Fibroblast of upper back skin (primary cell): ENCODE measurements at regions not wholly inside any gene's neighbourhood (a gene's known extent, or its start where the extent isn't known, plus 50 kb on each side); places are given as distances from the start of the nearest gene placed in this dataset.
A peak's percentile ranks its signal among the peaks of the same experiment; 100 is the strongest.
"Not testable (repeated sequence)": the region's sequence is repeated elsewhere in the genome, so short reads cannot be mapped to it uniquely, and the experiment has no call there.

ENCODE experiments used
- DNase-seq: peaks from one replicate; pipeline ENCODE4 v3.0.0-alpha.2; 2013

DNA sequence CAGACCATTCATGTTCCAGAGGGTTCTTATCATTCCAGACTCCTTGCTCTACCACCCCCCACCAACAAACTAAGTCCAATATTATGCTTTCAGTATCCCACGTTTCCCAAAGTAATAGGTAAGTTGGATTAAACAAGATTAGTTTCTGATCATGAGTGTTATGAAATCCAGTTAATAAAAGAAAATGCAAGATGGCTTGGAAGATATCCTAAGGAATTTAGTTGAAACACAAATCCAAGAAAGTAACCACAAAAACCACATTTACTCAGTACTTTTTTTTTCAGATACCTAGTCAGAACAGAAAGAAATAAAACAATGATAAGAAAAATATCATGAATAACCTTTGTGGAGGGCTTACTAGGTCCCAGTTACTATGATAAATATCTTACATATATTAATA, 119.4 kb upstream of the MIR17HG start:
- no peak for DNase-seq

DNA sequence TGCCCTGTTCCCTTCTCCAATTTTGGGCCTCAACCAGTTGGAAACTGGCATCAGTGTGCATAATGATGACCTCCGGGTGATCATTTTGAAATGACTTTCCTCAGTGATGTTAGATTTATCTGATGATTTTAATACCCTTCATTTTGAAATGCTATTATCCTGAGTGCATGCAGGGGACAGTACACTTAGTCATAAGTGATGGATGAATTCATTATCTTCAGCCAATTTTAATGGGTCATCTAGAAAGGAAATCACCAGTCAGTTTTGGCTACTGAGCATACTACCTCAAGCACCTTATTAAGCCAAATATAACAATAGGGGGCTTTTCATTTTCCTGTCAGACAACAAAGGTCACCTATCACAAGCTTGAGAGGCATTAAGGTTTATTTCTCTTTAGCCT, 118.5 kb upstream of the MIR17HG start:
- no peak for DNase-seq

DNA sequence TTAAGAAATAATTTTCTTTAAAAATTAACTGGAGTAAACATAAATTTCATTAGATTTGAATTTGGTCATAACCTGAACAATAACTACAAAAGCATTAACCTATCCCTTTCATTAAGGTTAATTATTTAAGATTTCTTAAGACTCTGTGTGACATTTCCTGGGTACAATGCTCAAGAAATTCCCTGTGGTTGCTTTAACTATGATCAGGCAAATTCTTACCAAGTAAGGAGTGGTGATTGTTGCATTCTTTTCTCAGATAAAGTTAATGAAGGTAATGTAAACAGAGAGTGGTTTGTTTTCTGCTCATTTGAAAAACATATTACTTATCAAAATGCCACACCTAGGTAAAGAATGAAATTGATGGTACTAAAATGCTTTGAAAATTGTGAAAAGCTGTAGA, 114.8 kb upstream of the MIR17HG start:
- no peak for DNase-seq

DNA sequence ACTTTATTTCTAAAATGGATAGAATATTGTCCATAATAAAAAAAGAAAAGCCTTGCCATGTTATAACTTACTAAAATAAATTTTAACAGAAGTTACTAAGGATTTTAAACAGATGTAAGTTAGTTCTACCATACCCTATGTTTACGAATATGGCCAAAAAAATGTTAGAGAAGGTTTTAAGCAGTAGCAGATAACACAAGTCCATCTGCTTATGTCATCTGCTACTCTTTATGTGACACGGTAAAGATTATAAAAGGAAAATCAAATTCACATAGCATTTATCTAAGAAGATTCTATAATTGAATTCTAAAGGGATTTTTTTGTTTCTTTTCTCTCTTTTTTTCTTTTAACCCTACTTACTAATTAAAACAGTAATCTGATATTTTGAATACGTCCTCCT, 114.2 kb upstream of the MIR17HG start:
- no peak for DNase-seq

DNA sequence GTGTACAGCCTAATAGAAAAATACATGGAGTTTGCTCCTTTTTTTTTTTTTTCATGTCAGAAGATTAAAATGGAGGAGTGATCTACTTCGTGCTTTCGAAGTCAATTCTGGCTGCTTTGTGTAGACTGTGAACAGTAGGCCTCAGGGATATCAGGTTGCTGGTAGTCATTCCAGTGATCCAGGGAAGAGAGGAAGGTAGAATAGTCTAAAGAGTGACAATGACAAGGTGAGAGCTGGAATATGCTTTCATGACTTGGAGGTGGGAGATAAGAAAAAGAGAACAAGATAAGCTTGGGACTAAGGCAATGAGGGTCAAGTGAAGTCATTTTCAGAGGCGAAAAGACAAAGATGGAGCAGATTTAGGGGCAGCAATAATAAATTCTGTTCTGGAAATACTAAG, 111.3 kb upstream of the MIR17HG start:
- no peak for DNase-seq

DNA sequence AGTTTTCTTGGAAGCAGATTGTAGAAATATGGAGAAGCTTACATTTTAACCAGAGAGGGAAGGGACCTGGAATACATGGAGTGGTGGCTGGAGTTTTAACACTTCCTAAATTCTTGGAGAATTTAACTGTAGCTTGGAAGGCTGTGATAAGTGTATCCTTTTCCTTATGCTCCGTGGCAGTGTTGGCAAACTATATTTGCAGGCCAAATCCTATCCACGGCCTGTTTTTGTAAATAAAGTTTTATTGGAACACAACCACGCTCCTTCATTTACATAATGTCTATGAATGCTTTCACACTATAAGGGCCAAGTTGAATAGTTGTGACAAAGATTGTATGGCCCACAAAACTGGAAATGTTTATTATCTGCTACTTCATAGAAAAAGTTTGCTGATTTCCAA, 110.6 kb upstream of the MIR17HG start:
- no peak for DNase-seq

GRCh38 chr13:91238036-91238435, 109.5 kb upstream of the MIR17HG start:
- no peak for DNase-seq

DNA sequence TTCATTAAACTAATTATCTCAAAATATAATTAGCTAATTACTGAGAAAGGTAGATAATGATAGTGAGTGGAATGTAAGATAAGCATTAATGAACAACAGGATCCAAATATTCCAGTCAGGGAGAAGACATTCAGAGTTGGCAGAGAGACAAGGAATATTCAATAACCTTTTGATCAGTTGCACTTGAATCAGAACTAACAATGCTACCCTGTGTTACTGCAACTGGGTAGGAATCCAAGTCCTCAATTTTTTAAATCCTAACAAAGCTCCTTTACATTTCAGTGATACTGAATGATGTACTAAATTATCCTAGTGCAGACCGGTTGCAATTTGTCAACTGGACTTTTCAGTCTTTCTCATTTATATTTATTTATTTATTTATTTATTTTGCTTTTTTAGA, 107.1 kb upstream of the MIR17HG start:
- DNase-seq: no peak

DNA sequence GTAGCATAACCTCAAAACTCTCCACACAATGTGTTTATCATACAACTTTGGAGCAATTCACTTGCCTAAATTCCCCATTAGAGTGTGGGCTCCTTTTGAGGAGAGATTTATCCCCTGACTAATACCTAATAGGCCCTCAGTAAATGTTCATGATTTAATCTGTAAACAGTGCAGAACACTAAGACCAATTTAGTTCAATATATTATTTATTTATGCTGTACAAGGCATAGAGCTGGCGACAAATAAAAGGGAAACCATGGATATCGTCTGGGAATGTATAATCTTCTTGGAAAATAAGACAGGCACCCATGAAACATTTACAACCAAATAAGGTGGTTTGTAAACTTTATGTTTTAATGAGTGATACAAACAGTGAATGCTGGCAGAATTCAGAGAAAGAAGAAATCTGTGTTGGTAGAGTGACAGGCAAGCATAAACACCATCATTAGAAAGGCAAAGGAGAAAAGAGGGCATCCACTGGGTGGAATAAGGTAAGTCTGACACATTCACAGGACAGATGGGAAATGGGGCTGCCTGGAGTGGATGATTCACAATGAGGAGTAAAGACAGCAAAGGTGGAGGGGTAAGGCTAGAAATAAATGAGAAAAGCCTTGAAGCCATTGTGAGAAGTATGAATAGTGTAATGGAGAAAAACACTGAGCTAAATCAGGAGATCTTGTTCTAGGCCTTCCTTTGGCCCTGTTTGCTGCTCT, 106.1 kb upstream of the MIR17HG start:
- DNase-seq: no peak

- DNase-seq: peak; percentile 14
These were observed 104.8 kb upstream of the MIR17HG start for GRCh38 chr13:91242652-91243051.

DNA sequence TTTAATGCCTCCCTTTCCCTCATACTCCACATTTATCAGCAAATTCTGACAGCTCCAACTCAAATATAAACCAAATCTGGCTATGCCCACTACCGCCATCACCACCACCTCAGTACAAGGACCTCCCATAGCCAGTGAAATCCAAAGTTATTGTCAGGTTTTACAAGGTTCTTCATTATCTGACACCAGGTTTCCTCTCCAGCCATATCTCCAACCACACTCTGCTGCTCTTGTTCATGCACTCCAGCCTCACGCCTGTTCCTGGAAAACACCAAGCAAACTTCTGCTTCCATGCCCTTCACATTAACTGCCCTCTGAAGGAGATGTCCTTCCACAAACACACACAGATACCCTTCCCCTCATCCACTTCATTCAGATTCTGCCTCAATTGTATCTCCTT, 102.2 kb upstream of the MIR17HG start:
- DNase-seq: no peak

GRCh38 chr13:91247768-91248167, 99.7 kb upstream of the MIR17HG start:
- no peak for DNase-seq

- no peak for DNase-seq
These were observed 99.2 kb upstream of the MIR17HG start for GRCh38 chr13:91248249-91248648.

GRCh38 chr13:91249370-91249769, 98.1 kb upstream of the MIR17HG start:
- no peak for DNase-seq

DNA sequence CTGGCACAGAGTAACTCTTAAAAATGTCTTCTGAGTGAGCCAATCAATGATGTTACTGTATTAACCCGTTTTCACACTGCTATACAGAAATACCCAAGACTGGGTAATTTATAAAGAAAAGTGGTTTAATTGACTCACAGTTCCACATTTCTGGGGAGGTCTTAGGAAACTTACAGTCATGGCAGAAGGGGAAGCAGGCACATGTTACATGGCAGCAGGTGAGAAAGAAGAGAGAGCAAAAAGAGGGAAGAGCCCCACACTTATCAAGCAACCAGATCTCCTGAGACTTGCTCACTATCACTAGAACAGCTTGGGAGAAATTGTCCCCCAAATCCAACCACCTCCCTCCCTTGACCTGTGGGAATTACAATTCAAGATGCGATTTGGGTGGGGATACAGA, 97.6 kb upstream of the MIR17HG start:
- no peak for DNase-seq

DNA sequence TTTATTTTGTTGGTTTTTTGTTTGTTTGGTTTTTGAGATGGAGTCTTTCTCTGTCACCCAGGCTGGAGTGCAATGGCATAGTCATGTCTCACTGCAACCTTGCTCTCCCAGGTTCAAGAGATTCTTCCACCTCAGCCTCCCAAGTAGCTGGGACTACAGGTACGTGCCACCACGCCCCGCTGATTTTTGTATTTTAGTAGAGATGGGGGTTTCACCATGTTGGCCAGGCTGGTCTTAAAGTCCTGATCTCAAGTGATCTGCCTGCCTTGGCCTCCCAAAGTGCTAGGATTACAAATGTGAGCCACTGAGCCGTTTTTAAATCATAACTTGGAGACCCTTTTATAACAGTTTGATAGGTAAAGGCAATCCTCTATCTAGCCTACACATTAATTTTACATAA, 95.9 kb upstream of the MIR17HG start:
- not testable (repeated sequence) for DNase-seq

DNA sequence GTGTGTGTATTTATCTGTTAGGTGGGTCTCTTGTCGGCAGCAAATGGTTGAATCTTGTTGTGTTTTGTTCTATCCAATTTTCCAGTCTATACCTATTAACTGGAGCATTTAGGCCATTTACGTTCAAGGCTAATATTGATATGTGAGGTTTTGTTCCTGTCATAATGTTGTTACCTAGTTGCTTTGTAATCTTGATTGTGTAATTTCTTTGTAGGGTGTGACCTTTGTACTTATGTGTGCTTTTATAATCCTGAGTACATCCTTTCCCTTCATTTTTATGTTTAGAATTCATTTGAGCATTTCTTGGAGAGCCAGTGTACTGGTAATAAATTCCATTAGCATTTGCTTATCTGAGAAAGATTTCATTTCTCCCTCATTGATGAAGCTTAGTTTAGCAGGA, 83.0 kb upstream of the MIR17HG start:
- DNase-seq: no peak

DNA sequence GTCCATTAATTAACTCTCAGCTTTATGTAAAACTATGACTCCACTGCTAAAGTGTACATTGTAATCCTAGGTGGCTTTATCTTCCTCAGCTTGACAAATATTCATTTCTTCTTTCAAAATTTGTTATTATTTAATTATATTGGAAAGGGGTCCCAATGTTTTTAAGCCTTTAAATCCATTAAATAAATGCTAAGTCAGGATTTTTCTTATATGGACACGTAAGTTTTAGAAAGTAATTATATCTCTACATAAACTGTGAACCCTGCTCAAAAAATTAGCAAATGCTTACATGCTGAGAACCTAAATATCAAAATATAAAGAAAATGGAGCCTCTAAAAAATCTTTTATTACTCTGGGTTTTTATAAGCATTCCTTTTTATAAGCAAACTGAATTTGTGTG, 78.2 kb upstream of the MIR17HG start:
- no peak for DNase-seq

GRCh38 chr13:91270031-91270430, 77.5 kb upstream of the MIR17HG start:
- DNase-seq: no peak

DNA sequence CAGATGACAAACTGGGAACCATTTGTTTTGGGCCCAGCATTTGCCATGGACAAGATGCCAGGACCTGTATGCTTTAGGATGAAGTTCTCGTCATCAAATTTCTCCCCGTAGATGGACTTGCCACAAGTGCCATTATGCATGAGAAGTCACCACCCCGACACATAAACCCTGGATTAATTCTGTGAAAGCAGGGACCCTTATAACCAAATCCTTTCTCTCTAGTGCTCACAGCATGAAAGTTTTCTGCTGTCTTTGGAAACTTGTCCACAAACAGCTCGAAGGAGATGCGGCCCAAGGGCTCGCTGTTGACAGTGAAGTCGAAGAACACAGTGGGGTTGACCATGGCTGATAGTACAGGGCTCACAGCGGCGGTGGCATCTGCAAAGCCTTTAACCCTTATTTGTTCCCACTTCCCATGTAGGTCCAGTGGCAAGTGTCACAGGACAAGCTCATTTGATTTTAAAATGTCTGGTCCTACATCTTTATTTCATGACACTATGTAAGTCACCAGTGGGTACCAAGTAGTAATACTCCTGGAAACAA, 75.2 kb upstream of the MIR17HG start:
- no peak for DNase-seq

GRCh38 chr13:91273675-91274074, 73.8 kb upstream of the MIR17HG start:
- no peak for DNase-seq

DNA sequence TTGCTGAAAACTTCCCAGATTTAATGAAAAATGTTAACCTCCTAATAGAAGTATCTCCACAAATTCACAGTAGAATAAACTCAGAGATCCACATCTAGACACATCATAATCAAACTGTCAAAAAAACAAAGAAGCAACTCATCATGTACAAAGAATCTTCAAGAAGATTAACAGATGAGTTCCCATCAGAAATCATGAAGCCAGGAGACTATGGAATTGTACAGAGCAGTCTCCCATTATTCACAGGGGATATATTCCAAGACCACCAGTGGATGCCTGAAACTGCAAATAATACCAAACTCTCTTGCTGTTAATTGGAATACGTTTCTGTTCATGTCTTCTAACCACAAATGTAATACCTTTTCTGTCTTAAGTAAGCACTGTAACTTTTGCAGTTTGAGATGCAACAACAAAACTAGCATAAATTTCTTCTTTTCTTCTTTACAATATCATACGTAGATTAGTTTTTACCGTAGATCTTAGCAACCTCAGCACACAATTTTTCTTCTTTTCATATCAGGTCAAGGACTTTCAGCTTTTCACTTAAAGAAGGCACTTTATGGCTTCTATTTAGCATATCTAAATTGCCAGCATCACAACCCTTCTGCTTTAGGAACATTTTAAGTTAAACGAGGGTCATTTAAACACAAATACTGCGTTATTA, 70.3 kb upstream of the MIR17HG start:
- DNase-seq: no peak

DNA sequence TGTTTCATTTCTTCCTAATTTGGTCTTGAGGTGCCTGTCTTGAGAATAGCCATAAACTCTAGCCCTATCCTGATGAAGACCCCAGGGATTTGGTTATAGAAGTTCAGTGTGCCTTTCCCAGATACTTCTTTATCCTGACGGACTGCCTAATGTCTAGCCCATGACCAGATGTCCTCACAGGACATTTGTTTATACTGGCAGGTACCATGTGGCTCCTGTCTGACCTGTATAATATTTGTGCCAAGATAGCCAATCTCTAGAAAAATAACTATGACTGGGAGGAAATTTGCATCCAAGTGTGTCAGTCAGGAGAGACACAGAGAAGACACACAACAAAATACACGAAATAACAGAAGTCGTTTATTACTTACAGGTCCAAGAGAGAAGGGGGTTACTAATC, 69.2 kb upstream of the MIR17HG start:
- DNase-seq: no peak

DNA sequence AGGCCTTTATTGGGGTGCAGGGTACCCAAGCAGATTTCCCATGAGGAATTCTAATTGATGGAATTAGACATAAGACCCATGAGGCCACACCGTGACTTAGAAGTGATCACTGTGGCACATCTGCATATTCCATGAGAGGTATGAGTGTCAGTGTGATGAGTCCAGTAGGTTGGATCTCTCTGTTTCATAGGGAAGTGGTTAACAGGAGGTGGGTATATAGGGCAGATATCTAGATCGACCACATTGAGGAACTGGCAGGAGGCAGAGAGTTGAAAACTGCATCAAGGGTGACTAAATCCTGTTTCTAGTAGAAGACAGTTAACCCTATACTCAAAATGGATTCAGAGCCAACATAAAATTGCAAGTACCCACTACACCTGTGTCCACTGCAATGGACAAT, 68.6 kb upstream of the MIR17HG start:
- no peak for DNase-seq

- peak; percentile 1 for DNase-seq
These were observed 66.7 kb upstream of the MIR17HG start for GRCh38 chr13:91280801-91281200.
